T-helper 17 cell (primary cell): ENCODE measurements at regions not wholly inside any gene's neighbourhood (a gene's known extent, or its start where the extent isn't known, plus 50 kb on each side); places are given as distances from the start of the nearest gene placed in this dataset.
"Not testable (repeated sequence)": the region's sequence is repeated elsewhere in the genome, so short reads cannot be mapped to it uniquely, and the experiment has no call there.

Source experiments
- ATAC-seq: fragments of 150-1000 bp; cut with Tn5 transposase; 2 replicates; pipeline ENCODE4 v1.10.0; 2021; ENCODE audit warnings: mild to moderate bottlenecking, moderate library complexity
- DNase-seq, 3 donors: peaks; one replicate each; pipeline versions ENCODE4 v3.0.0 to v3.0.0-alpha.2; 2020 to 2021
- H3K9me3 ChIP-seq: one replicate; pipeline ENCODE4 v1.7.0; 2013; ENCODE audit warnings: low read length, mild to moderate bottlenecking; ENCODE audit not compliant: control insufficient read depth, poor library complexity, severe bottlenecking
- H3K27ac Mint-ChIP-seq: one replicate; pipeline ENCODE4 v1.8.0; 2022; ENCODE audit warnings: mild to moderate bottlenecking, moderate library complexity, mixed read lengths
- H3K27me3 Mint-ChIP-seq: one replicate; pipeline ENCODE4 v1.8.0; 2022; ENCODE audit warnings: mixed read lengths
- H3K36me3 Mint-ChIP-seq: one replicate; pipeline ENCODE4 v1.8.0; 2022; ENCODE audit warnings: low read depth, mixed read lengths
- H3K4me1 Mint-ChIP-seq: one replicate; pipeline ENCODE4 v1.8.0; 2022; ENCODE audit warnings: mild to moderate bottlenecking, mixed read lengths
- H3K4me3 Mint-ChIP-seq: one replicate; pipeline ENCODE4 v1.8.0; 2022; ENCODE audit warnings: mild to moderate bottlenecking, moderate library complexity, mixed read lengths

- no peaks in the 10 kb centered on the region for H3K36me3 Mint-ChIP-seq
- H3K9me3 ChIP-seq, result no peaks in the 10 kb centered on the region
Observed at GRCh38 chr9:85487872-85488271, 253.9 kb downstream of the AGTPBP1 start.

GRCh38 chr9:85484235-85484634 lies 257.5 kb downstream of the AGTPBP1 start:
- Mint-ChIP-seq H3K4me1 (no peaks in the 10 kb centered on the region), H3K36me3 (no peaks in the 10 kb centered on the region), H3K27ac (no peak overlapping the region), H3K27me3 (peaks cover 29% of the 10 kb centered on the region), H3K4me3 (no peak overlapping the region)
- no peak for ATAC-seq
- H3K9me3 ChIP-seq, result no peaks in the 10 kb centered on the region
- DNase-seq, result no peak

More at GRCh38 chr9:85487872-85488271, 253.9 kb downstream of the AGTPBP1 start:
- Mint-ChIP-seq H3K27me3 (peaks cover 48% of the 10 kb centered on the region), H3K27ac (no peak overlapping the region), H3K4me3 (no peak overlapping the region), H3K4me1 (no peaks in the 10 kb centered on the region)
- DNase-seq (no peak), ATAC-seq (no peak)

- H3K4me1 Mint-ChIP-seq, result no peaks in the 10 kb centered on the region
- ATAC-seq, result no peak
- H3K4me3 Mint-ChIP-seq, result no peak overlapping the region
- no peaks in the 10 kb centered on the region for H3K36me3 Mint-ChIP-seq
- no peaks in the 10 kb centered on the region for H3K9me3 ChIP-seq
- H3K27ac Mint-ChIP-seq, result no peak overlapping the region
- no peak for DNase-seq
- H3K27me3 Mint-ChIP-seq, result peaks cover 20% of the 10 kb centered on the region
Observed at GRCh38 chr9:85483208-85483607, 258.5 kb downstream of the AGTPBP1 start.

GRCh38 chr9:85479305-85479704 lies 262.4 kb downstream of the AGTPBP1 start:
- Mint-ChIP-seq H3K27ac (no peak overlapping the region), H3K36me3 (no peaks in the 10 kb centered on the region), H3K4me1 (no peaks in the 10 kb centered on the region), H3K4me3 (no peak overlapping the region), H3K27me3 (peaks cover 12% of the 10 kb centered on the region)
- H3K9me3 ChIP-seq, result no peaks in the 10 kb centered on the region
- ATAC-seq (no peak), DNase-seq (no peak)

GRCh38 chr9:85478847-85479246 lies 262.9 kb downstream of the AGTPBP1 start:
- DNase-seq, result no peak
- no peaks in the 10 kb centered on the region for H3K4me1 Mint-ChIP-seq
- ATAC-seq, result no peak

GRCh38 chr9:85474896-85475295 lies 266.9 kb downstream of the AGTPBP1 start:
- not testable (repeated sequence) for H3K9me3 ChIP-seq, H3K4me3 Mint-ChIP-seq, DNase-seq, H3K27me3 Mint-ChIP-seq, H3K4me1 Mint-ChIP-seq, H3K36me3 Mint-ChIP-seq, H3K27ac Mint-ChIP-seq, ATAC-seq

More at GRCh38 chr9:85478847-85479246, 262.9 kb downstream of the AGTPBP1 start:
- Mint-ChIP-seq H3K27me3 (peaks cover 7% of the 10 kb centered on the region), H3K27ac (no peak overlapping the region), H3K36me3 (no peaks in the 10 kb centered on the region), H3K4me3 (no peak overlapping the region)
- H3K9me3 ChIP-seq, result no peaks in the 10 kb centered on the region

- ATAC-seq, result no peak
- Mint-ChIP-seq H3K4me1 (no peaks in the 10 kb centered on the region), H3K27ac (no peak overlapping the region), H3K36me3 (no peaks in the 10 kb centered on the region), H3K4me3 (no peak overlapping the region), H3K27me3 (peaks cover 14% of the 10 kb centered on the region)
- H3K9me3 ChIP-seq, result no peaks in the 10 kb centered on the region
- DNase-seq, result no peak
Observed at GRCh38 chr9:85471791-85472190, 270.0 kb downstream of the AGTPBP1 start.

GRCh38 chr9:85469041-85469440 lies 272.7 kb downstream of the AGTPBP1 start:
- H3K9me3 ChIP-seq, result no peaks in the 10 kb centered on the region
- H3K36me3 Mint-ChIP-seq, result no peaks in the 10 kb centered on the region
- DNase-seq (no peak), ATAC-seq (no peak)
- no peaks in the 10 kb centered on the region for H3K4me1 Mint-ChIP-seq
- H3K27me3 Mint-ChIP-seq, result peaks cover 18% of the 10 kb centered on the region
- no peak overlapping the region for H3K4me3 Mint-ChIP-seq
- H3K27ac Mint-ChIP-seq, result no peak overlapping the region

GRCh38 chr9:85466834-85467233 lies 274.9 kb downstream of the AGTPBP1 start:
- H3K4me1 Mint-ChIP-seq, result no peaks in the 10 kb centered on the region
- H3K4me3 Mint-ChIP-seq, result no peak overlapping the region

GRCh38 chr9:85458114-85458864 lies 283.5 kb downstream of the AGTPBP1 start:
- H3K4me1 Mint-ChIP-seq, DNase-seq, H3K9me3 ChIP-seq, H3K4me3 Mint-ChIP-seq, H3K27me3 Mint-ChIP-seq, H3K27ac Mint-ChIP-seq, ATAC-seq, H3K36me3 Mint-ChIP-seq: not testable (repeated sequence)

More at GRCh38 chr9:85466834-85467233, 274.9 kb downstream of the AGTPBP1 start:
- H3K36me3 Mint-ChIP-seq, result no peaks in the 10 kb centered on the region
- peaks cover 16% of the 10 kb centered on the region for H3K27me3 Mint-ChIP-seq
- no peak overlapping the region for H3K27ac Mint-ChIP-seq
- ATAC-seq, result no peak
- no peak for DNase-seq
- H3K9me3 ChIP-seq, result no peaks in the 10 kb centered on the region

- no peak overlapping the region for H3K27ac Mint-ChIP-seq
- no peak for ATAC-seq
- no peaks in the 10 kb centered on the region for H3K36me3 Mint-ChIP-seq
- no peak for DNase-seq
- no peaks in the 10 kb centered on the region for H3K9me3 ChIP-seq
- H3K4me1 Mint-ChIP-seq, result no peaks in the 10 kb centered on the region
- no peak overlapping the region for H3K4me3 Mint-ChIP-seq
- H3K27me3 Mint-ChIP-seq, result peaks cover 24% of the 10 kb centered on the region
Observed at GRCh38 chr9:85453850-85454249, 287.9 kb downstream of the AGTPBP1 start.

GRCh38 chr9:85452841-85453240 lies 288.9 kb downstream of the AGTPBP1 start:
- no peaks in the 10 kb centered on the region for H3K4me1 Mint-ChIP-seq
- ATAC-seq (no peak), DNase-seq (no peak)
- no peaks in the 10 kb centered on the region for H3K9me3 ChIP-seq
- H3K27ac Mint-ChIP-seq, result no peak overlapping the region
- H3K27me3 Mint-ChIP-seq, result peaks cover 24% of the 10 kb centered on the region
- H3K4me3 Mint-ChIP-seq, result no peak overlapping the region
- H3K36me3 Mint-ChIP-seq, result no peaks in the 10 kb centered on the region

GRCh38 chr9:85451680-85452079 lies 290.1 kb downstream of the AGTPBP1 start:
- Mint-ChIP-seq H3K4me3 (no peak overlapping the region), H3K36me3 (no peaks in the 10 kb centered on the region), H3K4me1 (no peaks in the 10 kb centered on the region), H3K27me3 (peaks cover 24% of the 10 kb centered on the region), H3K27ac (no peak overlapping the region)
- ATAC-seq (no peak), DNase-seq (no peak)
- H3K9me3 ChIP-seq, result no peaks in the 10 kb centered on the region

- no peak for DNase-seq
- no peak for ATAC-seq
- H3K9me3 ChIP-seq, result no peaks in the 10 kb centered on the region
- Mint-ChIP-seq H3K27ac (no peak overlapping the region), H3K4me1 (no peaks in the 10 kb centered on the region), H3K27me3 (peaks cover 8% of the 10 kb centered on the region), H3K4me3 (no peak overlapping the region), H3K36me3 (no peaks in the 10 kb centered on the region)
Observed at GRCh38 chr9:85445887-85446286, 295.9 kb downstream of the AGTPBP1 start.
